Midbrain (tissue), 1 donor: ENCODE measurements at regions not wholly inside any gene's neighbourhood (a gene's known extent, or its start where the extent isn't known, plus 50 kb on each side); places are given as distances from the start of the nearest gene placed in this dataset.

Experiments
- DNase-seq: peaks from one replicate; lab custom pipeline; 2025; lab: John Stamatoyannopoulos, UW

GRCh38 chr2:17303521-17303920 lies 214.7 kb downstream of the RAD51AP2 start:
- no peak for DNase-seq

- DNase-seq: no peak
Measured at GRCh38 chr2:17303054-17303453, 215.2 kb downstream of the RAD51AP2 start.

- no peak for DNase-seq
Measured at GRCh38 chr2:17302281-17302680, 216.0 kb downstream of the RAD51AP2 start.

- no peak for DNase-seq
Measured at GRCh38 chr2:17301437-17301836, 216.8 kb downstream of the RAD51AP2 start.

- no peak for DNase-seq
Measured at GRCh38 chr2:17299891-17300540, 218.2 kb downstream of the RAD51AP2 start.

- DNase-seq: no peak
Measured at GRCh38 chr2:17298453-17298852, 219.8 kb downstream of the RAD51AP2 start.

- DNase-seq: no peak
Measured at GRCh38 chr2:17296686-17297085, 221.6 kb downstream of the RAD51AP2 start.

GRCh38 chr2:17289669-17290068 lies 228.6 kb downstream of the RAD51AP2 start:
- DNase-seq: no peak

GRCh38 chr2:17287183-17287582 lies 231.1 kb downstream of the RAD51AP2 start:
- DNase-seq: no peak

GRCh38 chr2:17282826-17283225 lies 235.4 kb downstream of the RAD51AP2 start:
- DNase-seq: no peak

GRCh38 chr2:17282245-17282644 lies 236.0 kb downstream of the RAD51AP2 start:
- DNase-seq: no peak

GRCh38 chr2:17276220-17276619 lies 242.0 kb downstream of the RAD51AP2 start:
- no peak for DNase-seq

- no peak for DNase-seq
Measured at GRCh38 chr2:17272652-17273525, 245.4 kb downstream of the RAD51AP2 start.

- DNase-seq: no peak
Measured at GRCh38 chr2:17272170-17272569, 246.1 kb downstream of the RAD51AP2 start.

GRCh38 chr2:17271416-17271815 lies 246.8 kb downstream of the RAD51AP2 start:
- DNase-seq: no peak

GRCh38 chr2:17270894-17271293 lies 247.3 kb downstream of the RAD51AP2 start:
- DNase-seq: no peak

GRCh38 chr2:17263570-17263968 lies 254.7 kb downstream of the RAD51AP2 start:
- DNase-seq: no peak

GRCh38 chr2:17262854-17263569 lies 255.2 kb downstream of the RAD51AP2 start:
- DNase-seq: no peak

- no peak for DNase-seq
Measured at GRCh38 chr2:17259613-17260012, 258.6 kb downstream of the RAD51AP2 start.

- no peak for DNase-seq
Measured at GRCh38 chr2:17258861-17259260, 259.4 kb downstream of the RAD51AP2 start.

- DNase-seq: no peak
Measured at GRCh38 chr2:17257189-17257909, 260.9 kb downstream of the RAD51AP2 start.

GRCh38 chr2:17255071-17255470 lies 263.2 kb downstream of the RAD51AP2 start:
- DNase-seq: no peak
